Hepatocyte (in vitro differentiated cells): ENCODE measurements at regions not wholly inside any gene's neighbourhood (a gene's known extent, or its start where the extent isn't known, plus 50 kb on each side); places are given as distances from the start of the nearest gene placed in this dataset.

Source experiments
- DNase-seq: peaks from one replicate; pipeline ENCODE4 v3.0.0-alpha.2; 2016; ENCODE audit warnings: low spot score
- H2AFZ ChIP-seq: fragments of 200-600 bp; sonication (generic); 2 replicates; pipeline ENCODE4 v1.6.0; 2016; ENCODE audit warnings: antibody characterized with exemption, mild to moderate bottlenecking
- H3K27ac ChIP-seq: fragments of 200-600 bp; sonication (generic); 2 replicates; pipeline ENCODE4 v1.5.1; 2016; ENCODE audit warnings: mild to moderate bottlenecking
- H3K27me3 ChIP-seq: fragments of 200-600 bp; sonication (generic); 2 replicates; pipeline ENCODE4 v1.6.1; 2016
- H3K36me3 ChIP-seq: fragments of 200-600 bp; sonication (generic); replicated peaks from 2 replicates; pipeline ENCODE4 v1.5.1; 2016; ENCODE audit warnings: low read depth; ENCODE audit not compliant: insufficient read depth
- H3K4me1 ChIP-seq: fragments of 200-600 bp; sonication (generic); 2 replicates; pipeline ENCODE4 v1.5.1; 2016; ENCODE audit warnings: mild to moderate bottlenecking, moderate library complexity; ENCODE audit not compliant: insufficient read depth
- H3K4me2 ChIP-seq: fragments of 200-600 bp; sonication (generic); 2 replicates; pipeline ENCODE4 v1.6.0; 2016
- H3K4me3 ChIP-seq: fragments of 200-600 bp; sonication (generic); 2 replicates; pipeline ENCODE4 v1.5.1; 2016; ENCODE audit warnings: mild to moderate bottlenecking
- H3K79me2 ChIP-seq: fragments of 200-600 bp; sonication (generic); 2 replicates; pipeline ENCODE4 v1.6.0; 2017; ENCODE audit warnings: mild to moderate bottlenecking
- H3K9me2 ChIP-seq: fragments of 200-600 bp; sonication (generic); replicated peaks from 2 replicates; pipeline ENCODE4 v1.6.0; 2017; ENCODE audit warnings: mild to moderate bottlenecking; ENCODE audit not compliant: insufficient read depth
- H3K9me3 ChIP-seq: fragments of 200-600 bp; sonication (generic); 2 replicates; pipeline ENCODE4 v1.5.1; 2016; ENCODE audit warnings: low read depth, mild to moderate bottlenecking
- H4K20me1 ChIP-seq: fragments of 200-600 bp; sonication (generic); 2 replicates; pipeline ENCODE4 v1.6.0; 2016; ENCODE audit warnings: mild to moderate bottlenecking; ENCODE audit not compliant: insufficient read depth, poor library complexity, severe bottlenecking
- EZH2 ChIP-seq: fragments of 200-600 bp; sonication (generic); IDR thresholded peaks from 2 replicates; pipeline ENCODE4 v1.6.1; 2016; ENCODE audit warnings: antibody characterized with exemption, mild to moderate bottlenecking, borderline replicate concordance
- EZH2phosphoT487 ChIP-seq: fragments of 200-600 bp; sonication (generic); IDR thresholded peaks from one replicate; pipeline ENCODE4 v1.6.1; 2018; ENCODE audit warnings: antibody characterized with exemption, mild to moderate bottlenecking, low read depth, moderate library complexity; ENCODE audit not compliant: unreplicated experiment, severe bottlenecking
- WGBS: methylation state at CpG from one replicate; pipeline ENCODE4 v1.1.6; 2016; ENCODE audit warnings: low lambda C conversion rate; ENCODE audit errors: missing lambda C conversion rate; 5-methylcytosine and 5-hydroxymethylcytosine counted together
- TF ChIP-seq, protein P1 (sequence below): fragments of 200-600 bp; sonication (generic); IDR thresholded peaks from 2 replicates; pipeline ENCODE4 v1.5.1; 2016; ENCODE audit warnings: antibody characterized with exemption, mild to moderate bottlenecking; ENCODE audit not compliant: poor library complexity

DNA sequence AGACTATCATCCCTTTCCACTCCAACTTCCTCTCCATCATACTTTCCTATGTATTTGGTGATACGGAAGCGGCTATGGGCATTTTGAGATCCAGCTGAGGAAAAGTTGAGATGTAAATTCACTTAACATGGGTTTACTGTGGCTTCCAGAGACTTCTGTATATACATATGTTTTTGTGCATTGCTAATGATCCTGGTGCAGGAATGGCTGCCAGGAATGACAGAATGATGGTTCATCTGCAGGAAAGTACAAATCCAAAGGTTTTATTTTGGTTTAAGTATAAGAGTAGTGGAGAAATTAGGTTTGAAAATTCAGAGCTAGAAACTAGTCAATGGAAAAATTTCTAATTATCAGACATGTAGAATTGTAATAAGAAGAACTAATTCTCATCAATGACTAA lies 95.0 kb upstream of the PAM start:
- H3K36me3 ChIP-seq, result no peaks in the 10 kb centered on the region
- no peak for DNase-seq
- H3K27ac ChIP-seq, result no peak overlapping the region
- H3K4me1 ChIP-seq, result no peaks in the 10 kb centered on the region
- H3K9me2 ChIP-seq, result no peaks in the 10 kb centered on the region
- H3K4me3 ChIP-seq, result no peak overlapping the region
- H4K20me1 ChIP-seq, result no peaks in the 10 kb centered on the region
- no peaks in the 10 kb centered on the region for H3K9me3 ChIP-seq
- no peak overlapping the region for H3K4me2 ChIP-seq
- TF ChIP-seq EZH2phosphoT487 (no peak), EZH2 (no peak)
- TF ChIP-seq, protein P1, sequence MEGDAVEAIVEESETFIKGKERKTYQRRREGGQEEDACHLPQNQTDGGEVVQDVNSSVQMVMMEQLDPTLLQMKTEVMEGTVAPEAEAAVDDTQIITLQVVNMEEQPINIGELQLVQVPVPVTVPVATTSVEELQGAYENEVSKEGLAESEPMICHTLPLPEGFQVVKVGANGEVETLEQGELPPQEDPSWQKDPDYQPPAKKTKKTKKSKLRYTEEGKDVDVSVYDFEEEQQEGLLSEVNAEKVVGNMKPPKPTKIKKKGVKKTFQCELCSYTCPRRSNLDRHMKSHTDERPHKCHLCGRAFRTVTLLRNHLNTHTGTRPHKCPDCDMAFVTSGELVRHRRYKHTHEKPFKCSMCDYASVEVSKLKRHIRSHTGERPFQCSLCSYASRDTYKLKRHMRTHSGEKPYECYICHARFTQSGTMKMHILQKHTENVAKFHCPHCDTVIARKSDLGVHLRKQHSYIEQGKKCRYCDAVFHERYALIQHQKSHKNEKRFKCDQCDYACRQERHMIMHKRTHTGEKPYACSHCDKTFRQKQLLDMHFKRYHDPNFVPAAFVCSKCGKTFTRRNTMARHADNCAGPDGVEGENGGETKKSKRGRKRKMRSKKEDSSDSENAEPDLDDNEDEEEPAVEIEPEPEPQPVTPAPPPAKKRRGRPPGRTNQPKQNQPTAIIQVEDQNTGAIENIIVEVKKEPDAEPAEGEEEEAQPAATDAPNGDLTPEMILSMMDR, result no peak
- H3K27me3 ChIP-seq, result no peaks in the 10 kb centered on the region
- 100% methylated on average over 2 of the region's 2 CpGs for WGBS
- no peaks in the 10 kb centered on the region for H3K79me2 ChIP-seq
- H2AFZ ChIP-seq, result no peak overlapping the region

DNA sequence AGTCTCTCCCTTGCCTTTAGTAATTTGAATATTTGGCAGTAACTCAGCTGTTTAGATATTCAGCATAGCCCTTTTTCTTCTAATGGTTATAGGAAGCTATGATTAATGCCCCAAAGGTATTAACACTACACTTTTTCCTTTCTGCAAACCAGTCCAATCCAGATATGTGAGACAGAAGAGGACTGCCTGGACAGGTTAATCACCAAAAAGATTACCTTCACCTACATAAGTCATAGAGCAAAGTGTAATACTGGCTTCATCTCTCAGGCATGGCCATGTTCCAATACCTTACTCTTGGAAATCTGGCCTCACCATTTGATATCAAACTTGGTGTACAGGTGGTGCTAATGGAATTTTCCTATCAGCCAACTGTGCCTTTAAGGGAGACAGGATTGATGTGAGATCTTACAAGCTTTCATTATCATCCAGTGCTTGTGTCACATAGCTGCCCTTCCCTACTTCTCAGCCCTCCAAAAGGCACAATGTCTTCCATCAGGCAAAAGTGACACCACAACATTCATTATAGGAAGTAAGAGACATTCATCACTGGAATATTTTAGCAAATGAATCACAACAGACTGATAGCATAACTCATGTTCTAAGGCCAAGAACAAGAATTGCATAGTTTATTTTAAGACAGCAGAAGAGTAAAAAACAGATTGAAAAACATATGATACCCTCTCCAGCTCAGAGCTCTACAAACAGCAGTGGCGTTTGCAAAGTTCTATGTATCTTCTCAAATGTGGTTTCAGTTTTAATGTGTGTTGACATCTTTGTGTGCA lies 91.2 kb upstream of the PAM start:
- Histone ChIP-seq H3K27ac (no peak overlapping the region), H4K20me1 (no peaks in the 10 kb centered on the region), H3K36me3 (no peaks in the 10 kb centered on the region), H3K4me3 (no peak overlapping the region), H3K79me2 (no peaks in the 10 kb centered on the region), H3K9me2 (no peaks in the 10 kb centered on the region), H3K4me2 (peak overlapping the region; percentile 38), H3K27me3 (no peaks in the 10 kb centered on the region), H3K4me1 (no peaks in the 10 kb centered on the region), H3K9me3 (no peaks in the 10 kb centered on the region), H2AFZ (no peak overlapping the region)
- 67% methylated on average over 1 of the region's 1 CpG for WGBS
- DNase-seq, result no peak
- TF ChIP-seq EZH2phosphoT487 (no peak), EZH2 (no peak)
- TF ChIP-seq, protein P1, result no peak

DNA sequence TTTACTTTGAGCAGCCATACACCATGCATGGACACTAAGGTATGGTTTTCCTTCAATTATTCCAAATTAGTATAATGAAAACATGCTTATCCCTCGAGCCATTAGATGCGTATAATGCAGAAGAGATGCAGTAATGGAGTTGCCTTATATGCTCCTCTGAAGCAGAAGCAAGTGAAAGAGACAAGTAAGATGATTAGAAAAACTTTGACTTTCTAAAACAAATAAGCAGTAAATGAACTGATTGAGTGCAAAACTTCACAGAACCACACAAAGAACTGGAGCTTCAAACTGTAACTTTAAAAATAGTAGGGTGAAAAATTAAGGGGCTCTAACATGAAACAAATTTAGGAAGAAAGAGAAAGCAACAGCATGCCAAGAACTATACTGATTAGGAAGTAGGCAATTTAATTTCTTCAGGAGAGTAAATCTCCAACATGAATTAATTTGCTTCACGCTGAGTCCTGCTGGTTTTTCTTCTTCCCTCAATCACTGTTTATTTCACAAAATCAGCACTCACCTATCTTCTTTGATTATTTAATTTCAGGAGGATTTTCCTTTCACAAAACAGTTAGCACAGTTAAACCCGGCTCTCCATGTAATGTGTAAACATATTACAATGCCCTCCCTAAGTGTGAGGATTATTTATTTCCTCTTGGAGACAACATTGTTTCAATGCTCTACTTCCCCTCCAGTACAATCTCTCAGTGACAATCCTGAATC lies 90.3 kb upstream of the PAM start:
- no peak overlapping the region for H3K4me3 ChIP-seq
- no peaks in the 10 kb centered on the region for H4K20me1 ChIP-seq
- H3K79me2 ChIP-seq, result no peaks in the 10 kb centered on the region
- no peaks in the 10 kb centered on the region for H3K36me3 ChIP-seq
- DNase-seq, result no peak
- peak overlapping the region; percentile 38 for H3K4me2 ChIP-seq
- no peak for TF ChIP-seq EZH2phosphoT487
- TF ChIP-seq, protein P1, result no peak
- no peak overlapping the region for H2AFZ ChIP-seq
- H3K9me2 ChIP-seq, result no peaks in the 10 kb centered on the region
- WGBS, result 60% methylated on average over 4 of the region's 4 CpGs
- H3K9me3 ChIP-seq, result no peaks in the 10 kb centered on the region
- H3K4me1 ChIP-seq, result no peaks in the 10 kb centered on the region
- H3K27ac ChIP-seq, result no peak overlapping the region
- no peaks in the 10 kb centered on the region for H3K27me3 ChIP-seq
